ENCODE measurements at regions not wholly inside any gene's neighbourhood (a gene's known extent, or its start where the extent isn't known, plus 50 kb on each side); places are given as distances from the start of the nearest gene placed in this dataset.

GRCh38 chr18:52000435-52000834 lies 339.6 kb upstream of the DCC start:
- no peaks in the 10 kb centered on the region for H3K4me1 Mint-ChIP-seq (ENCODE audit: low read depth)
- intact Hi-C loops (cut with micrococcal nuclease) = no loop called here
- CTCF ChIA-PET = no interaction called here
- no peaks in the 10 kb centered on the region for H3K27me3 Mint-ChIP-seq (ENCODE audit: low read depth)
- H3K4me3 Mint-ChIP-seq = no peak overlapping the region
- H3K27ac Mint-ChIP-seq = no peak overlapping the region
- H3K36me3 Mint-ChIP-seq (ENCODE audit: low read depth) = no peaks in the 10 kb centered on the region
- DNase-seq = no peak
- no peaks in the 10 kb centered on the region for H3K9me3 Mint-ChIP-seq

GRCh38 chr18:52001106-52001505 lies 338.9 kb upstream of the DCC start:
- no peak overlapping the region for H3K27ac Mint-ChIP-seq
- CTCF ChIA-PET = no interaction called here
- intact Hi-C loops (cut with micrococcal nuclease) = no loop called here

GRCh38 chr18:52002600-52002999 lies 337.4 kb upstream of the DCC start:
- no peak for DNase-seq
- no peak overlapping the region for H3K27ac Mint-ChIP-seq
- H3K4me3 Mint-ChIP-seq = no peak overlapping the region
- H3K36me3 Mint-ChIP-seq (ENCODE audit: low read depth) = no peaks in the 10 kb centered on the region
- H3K27me3 Mint-ChIP-seq (ENCODE audit: low read depth) = no peaks in the 10 kb centered on the region
- no peaks in the 10 kb centered on the region for H3K4me1 Mint-ChIP-seq (ENCODE audit: low read depth)
- H3K9me3 Mint-ChIP-seq = no peaks in the 10 kb centered on the region
- CTCF ChIA-PET = no interaction called here
- intact Hi-C loops (cut with micrococcal nuclease) = no loop called here

More at GRCh38 chr18:52001106-52001505, 338.9 kb upstream of the DCC start:
- Mint-ChIP-seq H3K27me3 (ENCODE audit: low read depth) (no peaks in the 10 kb centered on the region), H3K36me3 (ENCODE audit: low read depth) (no peaks in the 10 kb centered on the region), H3K4me1 (ENCODE audit: low read depth) (no peaks in the 10 kb centered on the region), H3K9me3 (no peaks in the 10 kb centered on the region), H3K4me3 (no peak overlapping the region)
- DNase-seq = no peak

- no peaks in the 10 kb centered on the region for H3K27me3 Mint-ChIP-seq (ENCODE audit: low read depth)
- CTCF ChIA-PET = no interaction called here
- no peaks in the 10 kb centered on the region for H3K4me1 Mint-ChIP-seq (ENCODE audit: low read depth)
- H3K27ac Mint-ChIP-seq = no peak overlapping the region
- H3K4me3 Mint-ChIP-seq = no peak overlapping the region
- no peaks in the 10 kb centered on the region for H3K36me3 Mint-ChIP-seq (ENCODE audit: low read depth)
- H3K9me3 Mint-ChIP-seq = no peaks in the 10 kb centered on the region
- intact Hi-C loops (cut with micrococcal nuclease) = no loop called here
- no peak for DNase-seq
Observed at GRCh38 chr18:52007105-52007504, 332.9 kb upstream of the DCC start.

- Mint-ChIP-seq H3K4me1 (ENCODE audit: low read depth) (no peaks in the 10 kb centered on the region), H3K36me3 (ENCODE audit: low read depth) (no peaks in the 10 kb centered on the region), H3K27me3 (ENCODE audit: low read depth) (no peaks in the 10 kb centered on the region), H3K27ac (no peak overlapping the region), H3K9me3 (no peaks in the 10 kb centered on the region), H3K4me3 (no peak overlapping the region)
- DNase-seq = no peak
- CTCF ChIA-PET = no interaction called here
- intact Hi-C loops (cut with micrococcal nuclease) = no loop called here
Observed at GRCh38 chr18:52008330-52008729, 331.7 kb upstream of the DCC start.

GRCh38 chr18:52008736-52009135 lies 331.3 kb upstream of the DCC start:
- intact Hi-C loops (cut with micrococcal nuclease) = no loop called here
- H3K36me3 Mint-ChIP-seq (ENCODE audit: low read depth) = no peaks in the 10 kb centered on the region
- H3K4me3 Mint-ChIP-seq = no peak overlapping the region
- H3K27ac Mint-ChIP-seq = no peak overlapping the region
- CTCF ChIA-PET = no interaction called here
- H3K27me3 Mint-ChIP-seq (ENCODE audit: low read depth) = no peaks in the 10 kb centered on the region
- DNase-seq = no peak
- H3K9me3 Mint-ChIP-seq = no peaks in the 10 kb centered on the region
- no peaks in the 10 kb centered on the region for H3K4me1 Mint-ChIP-seq (ENCODE audit: low read depth)

- CTCF ChIA-PET = no interaction called here
- no peaks in the 10 kb centered on the region for H3K27me3 Mint-ChIP-seq (ENCODE audit: low read depth)
- DNase-seq = no peak
- intact Hi-C loops (cut with micrococcal nuclease) = no loop called here
- no peak overlapping the region for H3K4me3 Mint-ChIP-seq
- H3K4me1 Mint-ChIP-seq (ENCODE audit: low read depth) = no peaks in the 10 kb centered on the region
- H3K27ac Mint-ChIP-seq = no peak overlapping the region
- no peaks in the 10 kb centered on the region for H3K9me3 Mint-ChIP-seq
- H3K36me3 Mint-ChIP-seq (ENCODE audit: low read depth) = no peaks in the 10 kb centered on the region
Observed at GRCh38 chr18:52009958-52010357, 330.0 kb upstream of the DCC start.

GRCh38 chr18:52045946-52046675 lies 293.9 kb upstream of the DCC start:
- CTCF ChIA-PET = interaction anchor here (0.6 kb wide), 1 partner anchor 9 kb away, joined by 4 read pairs; no protein-coding TSS in a partner anchor
- Mint-ChIP-seq H3K4me1 (ENCODE audit: low read depth) (no peaks in the 10 kb centered on the region), H3K4me3 (no peak overlapping the region), H3K36me3 (ENCODE audit: low read depth) (no peaks in the 10 kb centered on the region), H3K9me3 (peaks cover 7% of the 10 kb centered on the region), H3K27ac (no peak overlapping the region), H3K27me3 (ENCODE audit: low read depth) (no peaks in the 10 kb centered on the region)
- no peak for DNase-seq
- intact Hi-C loops (cut with micrococcal nuclease) = no loop called here

GRCh38 chr18:52046842-52047241 lies 293.2 kb upstream of the DCC start:
- Mint-ChIP-seq H3K9me3 (peaks cover 7% of the 10 kb centered on the region), H3K27ac (no peak overlapping the region), H3K4me3 (no peak overlapping the region), H3K4me1 (ENCODE audit: low read depth) (no peaks in the 10 kb centered on the region), H3K27me3 (ENCODE audit: low read depth) (no peaks in the 10 kb centered on the region), H3K36me3 (ENCODE audit: low read depth) (no peaks in the 10 kb centered on the region)
- CTCF ChIA-PET = no interaction called here
- DNase-seq = no peak
- intact Hi-C loops (cut with micrococcal nuclease) = no loop called here

- intact Hi-C loops (cut with micrococcal nuclease) = no loop called here
- H3K36me3 Mint-ChIP-seq (ENCODE audit: low read depth) = no peaks in the 10 kb centered on the region
- no peak overlapping the region for H3K4me3 Mint-ChIP-seq
- H3K27ac Mint-ChIP-seq = no peak overlapping the region
- no peaks in the 10 kb centered on the region for H3K4me1 Mint-ChIP-seq (ENCODE audit: low read depth)
- H3K9me3 Mint-ChIP-seq = peaks cover 4% of the 10 kb centered on the region
- CTCF ChIA-PET = no interaction called here
- H3K27me3 Mint-ChIP-seq (ENCODE audit: low read depth) = no peaks in the 10 kb centered on the region
- DNase-seq = no peak
Observed at GRCh38 chr18:52054324-52054723, 285.7 kb upstream of the DCC start.

- intact Hi-C loops (cut with micrococcal nuclease) = no loop called here
- Mint-ChIP-seq H3K27ac (no peak overlapping the region), H3K4me3 (no peak overlapping the region), H3K4me1 (ENCODE audit: low read depth) (no peaks in the 10 kb centered on the region), H3K9me3 (peaks cover 2% of the 10 kb centered on the region), H3K36me3 (ENCODE audit: low read depth) (no peaks in the 10 kb centered on the region), H3K27me3 (ENCODE audit: low read depth) (no peaks in the 10 kb centered on the region)
- CTCF ChIA-PET = no interaction called here
- DNase-seq = no peak
Observed at GRCh38 chr18:52060607-52061304, 279.2 kb upstream of the DCC start.

GRCh38 chr18:52063923-52064322 lies 276.1 kb upstream of the DCC start:
- peaks cover 1% of the 10 kb centered on the region for H3K36me3 Mint-ChIP-seq (ENCODE audit: low read depth)
- CTCF ChIA-PET = no interaction called here
- peaks cover 13% of the 10 kb centered on the region for H3K9me3 Mint-ChIP-seq
- intact Hi-C loops (cut with micrococcal nuclease) = no loop called here
- no peak overlapping the region for H3K27ac Mint-ChIP-seq
- no peak for DNase-seq
- H3K4me3 Mint-ChIP-seq = no peak overlapping the region
- H3K4me1 Mint-ChIP-seq (ENCODE audit: low read depth) = no peaks in the 10 kb centered on the region
- no peaks in the 10 kb centered on the region for H3K27me3 Mint-ChIP-seq (ENCODE audit: low read depth)

GRCh38 chr18:52069201-52069600 lies 270.8 kb upstream of the DCC start:
- Mint-ChIP-seq H3K27me3 (ENCODE audit: low read depth) (no peaks in the 10 kb centered on the region), H3K9me3 (peaks cover 13% of the 10 kb centered on the region), H3K4me3 (no peak overlapping the region), H3K27ac (no peak overlapping the region), H3K4me1 (ENCODE audit: low read depth) (no peaks in the 10 kb centered on the region), H3K36me3 (ENCODE audit: low read depth) (peaks cover 1% of the 10 kb centered on the region)
- intact Hi-C loops (cut with micrococcal nuclease) = no loop called here
- no peak for DNase-seq
- CTCF ChIA-PET = no interaction called here
